ENCODE measurements at regions not wholly inside any gene's neighbourhood (a gene's known extent, or its start where the extent isn't known, plus 50 kb on each side); places are given as distances from the start of the nearest gene placed in this dataset.

- intact Hi-C loops (cut with DNase I), result no loop called here
- WGBS, 3 donors, result 86 to 89% (median 88%) methylated on average over 5 of the region's 5 CpGs
- Histone ChIP-seq H3K27ac (no peak overlapping the region), H3K27me3 (no peaks in the 10 kb centered on the region), H3K4me3 (no peak overlapping the region), H3K9me3 (no peaks in the 10 kb centered on the region), H3K36me3 (no peaks in the 10 kb centered on the region), H3K4me1 (ENCODE audit: insufficient read depth) (no peaks in the 10 kb centered on the region)
- no peak for TF ChIP-seq EP300 (IDR thresholded peaks at IDR 0.05)
- no peak for TF ChIP-seq CTCF (IDR thresholded peaks at IDR 0.05)
- no peak for DNase-seq
These were observed 186.5 kb upstream of the HMGA2 start for GRCh38 chr12:65637774-65638173.

DNA sequence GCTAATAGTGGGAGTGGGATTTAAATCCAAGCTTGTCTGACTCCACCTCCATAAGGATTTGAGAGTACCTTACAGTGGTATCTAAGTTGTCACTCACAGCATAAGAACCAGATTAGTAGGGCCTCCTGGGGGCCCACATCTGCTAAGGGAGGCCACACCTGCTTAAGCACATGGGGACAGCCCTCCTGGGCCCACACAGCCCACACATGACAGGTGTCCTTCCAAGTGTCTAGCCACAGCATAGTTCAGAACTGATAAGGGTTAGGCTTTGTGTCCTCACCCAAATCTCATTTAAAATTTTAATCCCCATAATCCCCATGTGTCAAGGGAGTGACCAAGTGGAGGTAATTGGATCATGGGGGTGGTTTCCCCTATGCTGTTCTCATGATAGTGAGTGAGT lies 186.0 kb upstream of the HMGA2 start:
- Histone ChIP-seq H3K9me3 (no peaks in the 10 kb centered on the region), H3K27ac (no peak overlapping the region), H3K4me1 (ENCODE audit: insufficient read depth) (no peaks in the 10 kb centered on the region), H3K4me3 (no peak overlapping the region), H3K27me3 (no peaks in the 10 kb centered on the region), H3K36me3 (no peaks in the 10 kb centered on the region)
- intact Hi-C loops (cut with DNase I), result no loop called here
- no peak for DNase-seq
- TF ChIP-seq EP300 (IDR thresholded peaks at IDR 0.05) (no peak), POLR2A (IDR thresholded peaks at IDR 0.05) (no peak), CTCF (IDR thresholded peaks at IDR 0.05) (no peak)

- H3K9me3 ChIP-seq, result no peaks in the 10 kb centered on the region
- no peak overlapping the region for H3K4me3 ChIP-seq
- TF ChIP-seq CTCF (IDR thresholded peaks at IDR 0.05) (no peak), EP300 (IDR thresholded peaks at IDR 0.05) (no peak), POLR2A (IDR thresholded peaks at IDR 0.05) (no peak)
- intact Hi-C loops (cut with DNase I), result no loop called here
- H3K27me3 ChIP-seq, result no peaks in the 10 kb centered on the region
- no peak overlapping the region for H3K27ac ChIP-seq
- WGBS, 3 donors, result 86 to 93% (median 87%) methylated on average over 3 of the region's 3 CpGs
- DNase-seq, result no peak
- H3K36me3 ChIP-seq, result no peaks in the 10 kb centered on the region
- no peaks in the 10 kb centered on the region for H3K4me1 ChIP-seq (ENCODE audit: insufficient read depth)
These were observed 183.8 kb upstream of the HMGA2 start for GRCh38 chr12:65640489-65640901.

- DNase-seq, result no peak
- no peaks in the 10 kb centered on the region for H3K36me3 ChIP-seq
- intact Hi-C loops (cut with DNase I), result no loop called here
- no peak overlapping the region for H3K4me3 ChIP-seq
- H3K27ac ChIP-seq, result no peak overlapping the region
- H3K4me1 ChIP-seq (ENCODE audit: insufficient read depth), result no peaks in the 10 kb centered on the region
- TF ChIP-seq POLR2A (IDR thresholded peaks at IDR 0.05) (no peak), EP300 (IDR thresholded peaks at IDR 0.05) (no peak), CTCF (IDR thresholded peaks at IDR 0.05) (no peak)
- WGBS, 3 donors, result 91 to 94% (median 92%) methylated on average over 5 of the region's 5 CpGs
- no peaks in the 10 kb centered on the region for H3K27me3 ChIP-seq
- H3K9me3 ChIP-seq, result no peaks in the 10 kb centered on the region
These were observed 182.1 kb upstream of the HMGA2 start for GRCh38 chr12:65642061-65642661.
